ENCODE measurements at regions not wholly inside any gene's neighbourhood (a gene's known extent, or its start where the extent isn't known, plus 50 kb on each side); places are given as distances from the start of the nearest gene placed in this dataset.

- TF ChIP-seq CTCF (conservative IDR thresholded peaks at IDR 0.05) (no peak), EZH2 (IDR thresholded peaks at IDR 0.05; ENCODE audit: low read depth) (no peak)
Measured at GRCh38 chr3:176796371-176796770, 400.9 kb downstream of the TBL1XR1 start.

Data from PC-9 (cell line).